Cortex of kidney (tissue), 1 donor: ENCODE measurements at regions not wholly inside any gene's neighbourhood (a gene's known extent, or its start where the extent isn't known, plus 50 kb on each side); places are given as distances from the start of the nearest gene placed in this dataset.

Experiments used
- DNase-seq: peaks from one replicate; lab custom pipeline; 2025; lab: John Stamatoyannopoulos, UW

GRCh38 chr6:95501032-95501904 is 76.1 kb upstream of the MANEA start:
- DNase-seq, result no peak

GRCh38 chr6:95503568-95503967 is 73.8 kb upstream of the MANEA start:
- no peak for DNase-seq

GRCh38 chr6:95511404-95511803 is 65.9 kb upstream of the MANEA start:
- DNase-seq, result no peak

- no peak for DNase-seq
These were observed 61.4 kb upstream of the MANEA start for GRCh38 chr6:95515975-95516374.

GRCh38 chr6:95517004-95517403 is 60.3 kb upstream of the MANEA start:
- no peak for DNase-seq

GRCh38 chr6:95517568-95517967 is 59.8 kb upstream of the MANEA start:
- no peak for DNase-seq

- no peak for DNase-seq
These were observed 58.6 kb upstream of the MANEA start for GRCh38 chr6:95518630-95519227.

GRCh38 chr6:95519228-95520037 is 57.9 kb upstream of the MANEA start:
- DNase-seq, result no peak

GRCh38 chr6:95521181-95521580 is 56.2 kb upstream of the MANEA start:
- no peak for DNase-seq
